C4-2B (cell line): ENCODE measurements at regions not wholly inside any gene's neighbourhood (a gene's known extent, or its start where the extent isn't known, plus 50 kb on each side); places are given as distances from the start of the nearest gene placed in this dataset.

Source experiments
- H3K27ac ChIP-seq: fragments of 450-650 bp; 2 replicates; pipeline ENCODE4 v1.5.1; 2017
- CTCF ChIP-seq: fragments of 450-650 bp; conservative IDR thresholded peaks from 2 replicates; pipeline ENCODE4 v1.5.1; 2017; ENCODE audit warnings: mild to moderate bottlenecking
- ZFX ChIP-seq: fragments of 450-650 bp; IDR thresholded peaks from 2 replicates; pipeline ENCODE4 v1.6.1; 2017

GRCh38 chr13:54287062-54287764 lies 1258.6 kb downstream of the OLFM4 start:
- no peak for TF ChIP-seq CTCF
- no peak for TF ChIP-seq ZFX
- H3K27ac ChIP-seq: no peak overlapping the region

GRCh38 chr13:54301085-54301484 lies 1272.5 kb downstream of the OLFM4 start:
- H3K27ac ChIP-seq: no peak overlapping the region
- TF ChIP-seq ZFX: no peak
- TF ChIP-seq CTCF: no peak

DNA sequence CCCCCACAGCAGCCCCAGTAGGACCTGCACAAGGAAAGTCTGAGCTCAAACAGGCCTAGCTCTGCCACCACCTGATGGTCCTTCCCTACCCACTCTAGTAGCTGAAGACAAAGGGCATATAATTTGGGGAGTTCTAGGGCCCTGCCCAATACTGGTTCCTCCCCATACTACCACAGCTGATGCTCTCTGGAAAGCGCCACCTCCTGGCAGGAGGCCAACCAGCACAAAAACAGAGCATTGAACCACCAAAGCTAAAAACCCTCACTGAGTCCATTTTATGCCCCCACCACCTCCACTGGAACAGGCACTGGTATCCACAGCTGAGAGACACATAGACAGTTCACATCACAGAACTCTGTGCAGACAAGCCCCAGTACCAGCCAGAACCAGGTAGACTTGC lies 1276.8 kb downstream of the OLFM4 start:
- TF ChIP-seq CTCF: 0 out of 2 replicates have a peak, but pooled peaks have one; percentile 5
- TF ChIP-seq ZFX: no peak
- no peak overlapping the region for H3K27ac ChIP-seq

DNA sequence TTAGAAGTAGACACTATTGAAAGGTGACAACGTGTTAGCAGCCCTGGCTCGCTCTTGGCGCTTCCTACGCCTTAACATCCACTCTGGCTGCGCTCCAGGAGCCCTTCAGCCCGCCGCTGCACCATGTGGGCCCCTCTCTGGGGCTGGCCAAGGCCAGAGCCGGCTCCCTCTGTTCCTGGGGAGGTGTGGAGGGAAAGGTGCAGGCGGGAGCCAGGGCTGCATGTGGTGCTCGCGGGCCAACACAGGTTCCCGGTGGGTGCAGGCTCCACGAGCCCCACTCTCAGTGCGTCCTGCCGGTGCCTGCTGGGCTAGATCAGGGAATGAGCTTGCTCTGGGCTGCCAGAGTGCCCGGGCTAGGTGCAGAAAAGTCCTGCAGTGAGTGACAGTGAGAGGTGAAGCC lies 1284.3 kb downstream of the OLFM4 start:
- H3K27ac ChIP-seq: no peak overlapping the region
- TF ChIP-seq ZFX (no peak), CTCF (no peak)

- TF ChIP-seq CTCF (no peak), ZFX (no peak)
- no peak overlapping the region for H3K27ac ChIP-seq
These were observed 1289.1 kb downstream of the OLFM4 start for GRCh38 chr13:54317722-54318121.

DNA sequence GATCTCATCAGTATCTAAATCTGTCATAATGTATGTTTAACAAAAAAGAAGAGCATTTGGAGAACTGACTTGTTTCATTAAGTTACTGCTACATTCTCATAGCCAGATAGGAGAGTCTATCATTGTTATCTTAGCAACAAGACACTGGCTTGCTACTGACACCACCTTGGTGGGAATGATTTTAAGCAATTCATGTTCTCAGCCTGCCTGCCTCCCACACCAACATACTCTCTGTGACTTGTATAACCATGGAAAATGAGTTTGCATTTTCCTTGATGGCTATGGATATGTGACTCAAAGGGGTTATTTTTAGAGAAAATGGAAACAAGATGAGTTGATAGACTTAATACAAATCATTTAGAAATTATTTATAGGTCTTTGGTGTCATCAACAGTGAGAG lies 1308.9 kb downstream of the OLFM4 start:
- TF ChIP-seq CTCF (no peak), ZFX (no peak)
- H3K27ac ChIP-seq: no peak overlapping the region

- TF ChIP-seq ZFX (no peak), CTCF (no peak)
- no peak overlapping the region for H3K27ac ChIP-seq
These were observed 1318.9 kb downstream of the OLFM4 start for GRCh38 chr13:54347531-54347930.
